Astrocyte (in vitro differentiated cells and primary cell): ENCODE measurements at regions not wholly inside any gene's neighbourhood (a gene's known extent, or its start where the extent isn't known, plus 50 kb on each side); places are given as distances from the start of the nearest gene placed in this dataset.

Experiments used
- DNase-seq: peaks from one replicate; pipeline ENCODE4 v3.0.0-alpha.2; 2010; ENCODE audit warnings: low read depth
- FAIRE-seq: peaks from 2 replicates; lab custom pipeline; 2011; peaks lifted over from hg19 to GRCh38; lab: Jason Lieb, UNC
- H2AFZ ChIP-seq: 2 replicates; pipeline ENCODE4 v1.6.0; 2012; ENCODE audit warnings: low read depth, low read length, inconsistent platforms
- H3K27ac ChIP-seq: 2 replicates; pipeline ENCODE4 v1.5.1; 2011; ENCODE audit warnings: low read depth, low read length, inconsistent platforms
- H3K27me3 ChIP-seq: 2 replicates; pipeline ENCODE4 v1.6.0; 2011; ENCODE audit warnings: low read length, inconsistent platforms; ENCODE audit not compliant: insufficient read depth
- H3K36me3 ChIP-seq: 2 replicates; pipeline ENCODE4 v1.5.1; 2011; ENCODE audit warnings: low read length, inconsistent platforms; ENCODE audit not compliant: insufficient read depth
- H3K4me1 ChIP-seq: 2 replicates; pipeline ENCODE4 v1.5.1; 2011; ENCODE audit warnings: low read length, inconsistent platforms; ENCODE audit not compliant: insufficient read depth
- H3K4me2 ChIP-seq: 2 replicates; pipeline ENCODE4 v1.6.0; 2012; ENCODE audit warnings: low read length, inconsistent platforms
- H3K4me3 ChIP-seq: 2 replicates; pipeline ENCODE4 v1.5.1; 2011; ENCODE audit warnings: low read depth, mild to moderate bottlenecking, low read length, inconsistent platforms; ENCODE audit not compliant: insufficient read depth
- H3K79me2 ChIP-seq: 2 replicates; pipeline ENCODE4 v1.6.0; 2012; ENCODE audit warnings: mild to moderate bottlenecking, low read length, inconsistent platforms; ENCODE audit not compliant: insufficient read depth
- H3K9ac ChIP-seq: 2 replicates; pipeline ENCODE4 v1.6.0; 2012; ENCODE audit warnings: mild to moderate bottlenecking, low read length, inconsistent platforms
- H3K9me3 ChIP-seq: 2 replicates; pipeline ENCODE4 v1.5.1; 2012; ENCODE audit warnings: low read depth, mild to moderate bottlenecking, low read length, inconsistent platforms; ENCODE audit not compliant: insufficient read depth
- H4K20me1 ChIP-seq: 2 replicates; pipeline ENCODE4 v1.6.0; 2012; ENCODE audit warnings: low read length, inconsistent platforms; ENCODE audit not compliant: insufficient read depth
- H3K27ac Mint-ChIP-seq: one replicate; pipeline ENCODE4 v1.8.0; 2021; ENCODE audit warnings: mild to moderate bottlenecking, mixed read lengths; ENCODE audit not compliant: unreplicated experiment
- H3K27me3 Mint-ChIP-seq: one replicate; pipeline ENCODE4 v1.8.0; 2021; ENCODE audit warnings: low read depth, mixed read lengths; ENCODE audit not compliant: unreplicated experiment
- H3K36me3 Mint-ChIP-seq: one replicate; pipeline ENCODE4 v1.8.0; 2021; ENCODE audit warnings: low read depth, mixed read lengths; ENCODE audit not compliant: unreplicated experiment
- H3K4me1 Mint-ChIP-seq: one replicate; pipeline ENCODE4 v1.8.0; 2021; ENCODE audit warnings: low read depth, mixed read lengths; ENCODE audit not compliant: unreplicated experiment
- H3K4me3 Mint-ChIP-seq: one replicate; pipeline ENCODE4 v1.8.0; 2021; ENCODE audit warnings: mild to moderate bottlenecking, moderate library complexity, mixed read lengths; ENCODE audit not compliant: unreplicated experiment
- H3K9me3 Mint-ChIP-seq: one replicate; pipeline ENCODE4 v1.8.0; 2021; ENCODE audit warnings: mild to moderate bottlenecking, mixed read lengths; ENCODE audit not compliant: unreplicated experiment
- CTCF ChIP-seq: IDR thresholded peaks from 2 replicates; pipeline ENCODE4 v1.5.1; 2011; ENCODE audit warnings: low read depth, mild to moderate bottlenecking, inconsistent platforms, low read length, moderate library complexity; ENCODE audit not compliant: insufficient read depth
- EZH2 ChIP-seq: IDR thresholded peaks from 2 replicates; pipeline ENCODE4 v1.6.1; 2012; ENCODE audit warnings: mild to moderate bottlenecking, low read length, inconsistent platforms; ENCODE audit not compliant: insufficient read depth

GRCh38 chr2:171254666-171255065, 94.0 kb upstream of the TLK1 start:
- DNase-seq (no peak), FAIRE-seq (no peak)
- Mint-ChIP-seq H3K36me3 (no peaks in the 10 kb centered on the region), H3K27ac (no peak overlapping the region), H3K4me1 (peaks cover 2% of the 10 kb centered on the region), H3K4me3 (no peak overlapping the region), H3K27me3 (peaks cover 6% of the 10 kb centered on the region), H3K9me3 (peaks cover 2% of the 10 kb centered on the region)
- H3K27me3 ChIP-seq: no peaks in the 10 kb centered on the region
- H3K36me3 ChIP-seq: no peaks in the 10 kb centered on the region
- no peaks in the 10 kb centered on the region for H3K9me3 ChIP-seq
- H3K4me1 ChIP-seq: no peaks in the 10 kb centered on the region
- no peak overlapping the region for H3K4me2 ChIP-seq
- H3K79me2 ChIP-seq: no peaks in the 10 kb centered on the region
- H3K9ac ChIP-seq: no peak overlapping the region
- no peaks in the 10 kb centered on the region for H4K20me1 ChIP-seq
- no peak for TF ChIP-seq CTCF
- TF ChIP-seq EZH2: no peak
- H2AFZ ChIP-seq: no peak overlapping the region
- no peak overlapping the region for H3K4me3 ChIP-seq
- H3K27ac ChIP-seq: no peak overlapping the region

GRCh38 chr2:171253900-171254650, 93.4 kb upstream of the TLK1 start:
- peaks cover 2% of the 10 kb centered on the region for H3K4me1 Mint-ChIP-seq
- peaks cover 6% of the 10 kb centered on the region for H3K27me3 Mint-ChIP-seq
- H3K36me3 Mint-ChIP-seq: no peaks in the 10 kb centered on the region
- no peak overlapping the region for H3K4me3 Mint-ChIP-seq
- no peak overlapping the region for H3K27ac Mint-ChIP-seq
- Histone ChIP-seq H3K27me3 (no peaks in the 10 kb centered on the region), H4K20me1 (no peaks in the 10 kb centered on the region), H3K36me3 (no peaks in the 10 kb centered on the region), H3K9me3 (no peaks in the 10 kb centered on the region), H2AFZ (no peak overlapping the region), H3K4me3 (no peak overlapping the region), H3K4me2 (no peak overlapping the region), H3K79me2 (no peaks in the 10 kb centered on the region), H3K9ac (no peak overlapping the region), H3K27ac (no peak overlapping the region), H3K4me1 (no peaks in the 10 kb centered on the region)
- DNase-seq (no peak), FAIRE-seq (no peak)
- H3K9me3 Mint-ChIP-seq: peaks cover 2% of the 10 kb centered on the region
- TF ChIP-seq CTCF (no peak), EZH2 (no peak)

- no peaks in the 10 kb centered on the region for H3K36me3 ChIP-seq
- TF ChIP-seq CTCF (no peak), EZH2 (no peak)
- Mint-ChIP-seq H3K4me1 (peaks cover 2% of the 10 kb centered on the region), H3K27me3 (peaks cover 6% of the 10 kb centered on the region), H3K36me3 (no peaks in the 10 kb centered on the region), H3K4me3 (no peak overlapping the region), H3K9me3 (peaks cover 2% of the 10 kb centered on the region), H3K27ac (no peak overlapping the region)
- H3K9ac ChIP-seq: no peak overlapping the region
- no peaks in the 10 kb centered on the region for H3K9me3 ChIP-seq
- H3K27me3 ChIP-seq: no peaks in the 10 kb centered on the region
- DNase-seq (no peak), FAIRE-seq (no peak)
- H4K20me1 ChIP-seq: no peaks in the 10 kb centered on the region
- H3K4me2 ChIP-seq: no peak overlapping the region
- no peaks in the 10 kb centered on the region for H3K79me2 ChIP-seq
- no peak overlapping the region for H3K4me3 ChIP-seq
- H3K4me1 ChIP-seq: no peaks in the 10 kb centered on the region
- no peak overlapping the region for H3K27ac ChIP-seq
- no peak overlapping the region for H2AFZ ChIP-seq
These were observed 92.6 kb upstream of the TLK1 start for GRCh38 chr2:171253279-171253678.
